ENCODE measurements at regions not wholly inside any gene's neighbourhood (a gene's known extent, or its start where the extent isn't known, plus 50 kb on each side); places are given as distances from the start of the nearest gene placed in this dataset.

- Histone ChIP-seq H4K20me1 (ENCODE audit: insufficient read depth, low read length) (no peaks in the 10 kb centered on the region), H3K14ac (replicated peaks; ENCODE audit: low read depth, low read length) (no peak overlapping the region), H2AFZ (replicated peaks; ENCODE audit: low read length, poor library complexity) (peak overlapping the region; percentile 19), H3K18ac (ENCODE audit: low read depth, low read length) (peak overlapping the region; percentile 88), H3K9me3 (ENCODE audit: control insufficient read depth, insufficient read depth, low read length) (no peaks in the 10 kb centered on the region), H3K56ac (ENCODE audit: extremely low read depth, insufficient read depth, low read length) (no peak overlapping the region), H4K8ac (ENCODE audit: low read depth in 2 of 2, low read length in 2 of 2) (peak overlapping the region in 1 of 2 experiments; percentile 46; a peak in 1 of 4 replicates), H4K5ac (ENCODE audit: low read depth, low read length) (peak overlapping the region; percentile 90), H3K4me1 (ENCODE audit: control insufficient read depth, insufficient read depth, low read length) (peaks cover 13% of the 10 kb centered on the region), H2AK5ac (ENCODE audit: low read depth, low read length) (peak overlapping the region; percentile 0; the same call in 1 of the 2 replicates), H2BK120ac (ENCODE audit: low read depth, low read length) (peak overlapping the region; percentile 16; the same call in 1 of the 2 replicates), H3K4me3 (ENCODE audit: insufficient read depth, low read depth, low read length) (no peak overlapping the region), H3K79me1 (ENCODE audit: low read depth in 1 of 2, low read length in 2 of 2) (no peaks in the 10 kb centered on the region), H3K23ac (ENCODE audit: low read depth, low read length) (no peak overlapping the region; the same call in 1 of the 2 replicates), H3K36me3 (ENCODE audit: control insufficient read depth, insufficient read depth, low read length) (no peaks in the 10 kb centered on the region), H3K27ac (ENCODE audit: insufficient read depth, low read length) (peak overlapping the region; percentile 94; the same call in 1 of the 2 replicates), H3K27me3 (ENCODE audit: control insufficient read depth, insufficient read depth, low read length) (no peaks in the 10 kb centered on the region; the same call in 1 of the 2 replicates), H3K9me1 (ENCODE audit: insufficient read depth, low read length) (no peaks in the 10 kb centered on the region), H3K9ac (ENCODE audit: low read depth, low read length) (peak overlapping the region; percentile 30; the same call in 1 of the 2 replicates), H2BK5ac (ENCODE audit: low read depth, low read length, poor library complexity, severe bottlenecking) (peak overlapping the region; percentile 16), H4K91ac (ENCODE audit: insufficient read depth, low read depth, low read length) (peak overlapping the region; percentile 2; the same call in 1 of the 2 replicates), H2BK20ac (ENCODE audit: low read depth, low read length) (peak overlapping the region; percentile 1; the same call in 1 of the 2 replicates), H2BK15ac (ENCODE audit: low read depth, low read length) (peak overlapping the region; percentile 47; the same call in 2 of the 3 replicates), H3K4me2 (ENCODE audit: low read depth, low read length) (peak overlapping the region; percentile 42; the same call in 1 of the 2 replicates), H2AK9ac (replicated peaks; ENCODE audit: low read depth, low read length, poor library complexity) (no peak overlapping the region), H3K4ac (ENCODE audit: low read depth, low read length) (peak overlapping the region; percentile 7; the same call in 1 of the 2 replicates)
- in situ Hi-C loops (cut with MboI; ENCODE audit: low sequenced_read_pairs) (no loop called here), dilution Hi-C loops (cut with HindIII; ENCODE audit: low sequenced_read_pairs, unreplicated experiment) (no loop called here), intact Hi-C loops (cut with micrococcal nuclease) (no loop called here)
- POLR2A ChIA-PET (ENCODE audit: unreplicated experiment), result no interaction called here
- CTCF ChIA-PET, result interaction anchor here (1.5 kb wide), 1 partner anchor 15 kb away, joined by 4 read pairs; no protein-coding TSS in a partner anchor
- ATAC-seq (ENCODE audit: low read depth), result peak; percentile 73
- BruUV-seq (replicated peaks), result no TSS peak
- DNase-seq, result peak; percentile 86
- 43% methylated on average over 2 of the region's 12 CpGs; no CpG with 5 or more reads in 1 of the 2 experiments for WGBS, 2 experiments (ENCODE audit: extremely low coverage in 2 of 2, insufficient read length in 1 of 2)
- TF ChIP-seq RCOR1 (IDR thresholded peaks at IDR 0.05; ENCODE audit: insufficient replicate concordance, low read length), result no peak
- TF ChIP-seq CTCF (conservative IDR thresholded peaks at IDR 0.05; ENCODE audit: low read depth, low read length), result no peak
- no peak for TF ChIP-seq NFE2L2 (IDR thresholded peaks at IDR 0.05; ENCODE audit: low read depth, low read length)
- TF ChIP-seq MAZ (IDR thresholded peaks at IDR 0.05; ENCODE audit: borderline replicate concordance, low read depth, low read length), result no peak
- TF ChIP-seq RFX5 (IDR thresholded peaks at IDR 0.05; ENCODE audit: low read depth, low read length), result no peak
- no peak for TF ChIP-seq ELK1 (IDR thresholded peaks at IDR 0.05; ENCODE audit: borderline replicate concordance, low read depth, low read length)
- TF ChIP-seq POLR2A (IDR thresholded peaks at IDR 0.05; ENCODE audit: low read depth, low read length), result no peak
- TF ChIP-seq RAD21 (IDR thresholded peaks at IDR 0.05; ENCODE audit: low read length), result no peak
- TF ChIP-seq FOS (IDR thresholded peaks at IDR 0.05; ENCODE audit: low read depth, low read length), result no peak
- TF ChIP-seq USF2 (IDR thresholded peaks at IDR 0.05; ENCODE audit: low read depth, low read length), result no peak
- no peak for TF ChIP-seq MAFK (IDR thresholded peaks at IDR 0.05; ENCODE audit: low read depth, low read length)
- no peak for TF ChIP-seq CEBPB (IDR thresholded peaks at IDR 0.05; ENCODE audit: low read depth, low read length)
- TF ChIP-seq SMC3 (IDR thresholded peaks at IDR 0.05; ENCODE audit: low read depth, low read length), result no peak
- TF ChIP-seq CHD1 (IDR thresholded peaks at IDR 0.05; ENCODE audit: low read depth, low read length), result no peak
These were observed 64.6 kb upstream of the CREB5 start for GRCh38 chr7:28347475-28348318.

Measured in IMR-90 (cell line).